ENCODE measurements at regions not wholly inside any gene's neighbourhood (a gene's known extent, or its start where the extent isn't known, plus 50 kb on each side); places are given as distances from the start of the nearest gene placed in this dataset.

GRCh38 chr2:118254116-118254515 lies 165.8 kb downstream of the INSIG2 start:
- DNase-seq (ENCODE audit: low spot score) = no peak
- H3K27ac ChIP-seq = no peak overlapping the region
- ChIA-PET CTCF (no interaction called here), POLR2A (ENCODE audit: low non-redundant PET) (no interaction called here)
- TF ChIP-seq CTCF (conservative IDR thresholded peaks at IDR 0.05; ENCODE audit: low read depth) = no peak

DNA sequence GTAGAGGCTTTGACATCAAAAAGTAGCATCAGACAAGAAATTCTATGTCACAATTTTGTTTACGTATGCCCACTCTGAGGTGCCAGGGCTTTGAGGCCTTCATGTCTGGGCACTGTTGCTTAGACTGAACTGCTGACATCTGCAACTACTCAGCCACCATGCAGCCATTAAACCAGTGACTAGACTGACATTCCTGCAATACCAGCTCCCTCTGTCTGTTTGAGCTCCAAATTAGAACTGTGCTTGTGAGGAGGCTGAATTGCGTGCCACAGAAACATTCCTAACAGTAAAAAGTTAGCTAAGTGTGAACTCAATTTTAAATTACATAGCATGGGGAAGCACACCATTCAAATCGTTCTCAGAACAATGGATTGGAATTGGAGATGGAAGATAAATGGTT lies 163.2 kb downstream of the INSIG2 start:
- CTCF ChIA-PET = no interaction called here
- H3K27ac ChIP-seq = no peak overlapping the region
- no peak for TF ChIP-seq CTCF (conservative IDR thresholded peaks at IDR 0.05; ENCODE audit: low read depth)
- POLR2A ChIA-PET (ENCODE audit: low non-redundant PET) = no interaction called here
- DNase-seq (ENCODE audit: low spot score) = no peak

DNA sequence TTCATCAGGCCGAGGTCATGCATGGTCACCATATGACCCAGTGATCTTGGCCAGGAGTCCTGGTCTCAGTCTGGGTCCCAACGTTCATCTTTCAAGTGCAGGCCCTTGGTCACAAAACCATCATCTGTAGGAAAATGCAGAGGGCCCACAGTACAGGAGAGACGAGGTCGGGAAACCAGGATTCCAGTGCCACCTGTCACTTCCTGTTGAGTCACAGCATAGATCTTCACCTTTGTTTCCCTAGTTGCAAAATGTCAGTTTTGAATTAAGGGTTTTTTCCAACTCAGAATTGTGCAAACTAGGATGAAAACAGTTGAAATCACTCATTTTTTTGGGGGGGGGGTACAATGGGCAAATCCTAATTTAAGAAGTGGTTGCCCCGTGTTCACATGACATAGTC lies 162.2 kb downstream of the INSIG2 start:
- ChIA-PET CTCF (interaction anchor here (0.6 to 0.8 kb wide), 2 partner anchors 191 to 600 kb away, joined by 3 to 5 read pairs; no protein-coding TSS in a partner anchor), POLR2A (ENCODE audit: low non-redundant PET) (no interaction called here)
- H3K27ac ChIP-seq = no peak overlapping the region
- DNase-seq (ENCODE audit: low spot score) = peak; percentile 51
- no peak for TF ChIP-seq CTCF (conservative IDR thresholded peaks at IDR 0.05; ENCODE audit: low read depth)

GRCh38 chr2:118250001-118250400 lies 161.7 kb downstream of the INSIG2 start:
- CTCF ChIA-PET = interaction anchor here (0.6 to 0.8 kb wide), 2 partner anchors 190 to 600 kb away, joined by 3 to 5 read pairs; no protein-coding TSS in a partner anchor
- POLR2A ChIA-PET (ENCODE audit: low non-redundant PET) = no interaction called here
- TF ChIP-seq CTCF (conservative IDR thresholded peaks at IDR 0.05; ENCODE audit: low read depth) = no peak
- DNase-seq (ENCODE audit: low spot score) = no peak
- H3K27ac ChIP-seq = no peak overlapping the region

- ChIA-PET CTCF (interaction anchor here (0.8 kb wide), 1 partner anchor 601 kb away, joined by 5 read pairs; no protein-coding TSS in a partner anchor), POLR2A (ENCODE audit: low non-redundant PET) (no interaction called here)
- peak; percentile 32 for DNase-seq (ENCODE audit: low spot score)
- no peak overlapping the region for H3K27ac ChIP-seq
- no peak for TF ChIP-seq CTCF (conservative IDR thresholded peaks at IDR 0.05; ENCODE audit: low read depth)
Observed at GRCh38 chr2:118249531-118249930, 161.3 kb downstream of the INSIG2 start.

DNA sequence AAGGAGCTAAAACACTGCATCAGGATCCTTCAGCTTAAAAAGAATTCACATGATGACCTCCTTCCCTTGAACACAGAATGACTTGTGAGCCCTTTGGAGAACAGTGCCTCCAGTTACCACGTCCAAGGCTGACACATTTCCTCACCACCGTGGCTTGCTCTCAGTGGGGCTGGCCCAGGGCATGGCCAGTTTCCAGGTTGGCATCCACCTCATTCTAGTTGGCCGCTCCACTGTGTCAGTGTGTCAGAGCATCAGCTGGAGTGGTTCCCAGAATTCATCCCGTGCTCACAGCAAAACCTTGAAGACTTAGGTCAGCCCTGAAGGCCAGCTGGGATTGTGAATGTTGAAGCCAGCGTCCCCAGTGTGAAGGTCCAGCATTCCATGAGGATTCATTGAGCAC lies 158.5 kb downstream of the INSIG2 start:
- POLR2A ChIA-PET (ENCODE audit: low non-redundant PET) = no interaction called here
- TF ChIP-seq CTCF (conservative IDR thresholded peaks at IDR 0.05; ENCODE audit: low read depth) = no peak
- no peak overlapping the region for H3K27ac ChIP-seq

GRCh38 chr2:118246079-118246478 lies 157.8 kb downstream of the INSIG2 start:
- CTCF ChIA-PET = interaction anchor here (0.7 kb wide), 1 partner anchor 310 kb away, joined by 3 read pairs; no protein-coding TSS in a partner anchor
- DNase-seq (ENCODE audit: low spot score) = no peak
- H3K27ac ChIP-seq = no peak overlapping the region
- POLR2A ChIA-PET (ENCODE audit: low non-redundant PET) = no interaction called here
- no peak for TF ChIP-seq CTCF (conservative IDR thresholded peaks at IDR 0.05; ENCODE audit: low read depth)

More for the DNA sequence above, 158.5 kb downstream of the INSIG2 start:
- DNase-seq (ENCODE audit: low spot score) = no peak
- CTCF ChIA-PET = no interaction called here

Measured in RWPE1 (cell line).